ENCODE measurements at regions not wholly inside any gene's neighbourhood (a gene's known extent, or its start where the extent isn't known, plus 50 kb on each side); places are given as distances from the start of the nearest gene placed in this dataset.
A peak's percentile ranks its signal among the peaks of the same experiment; 100 is the strongest.

- no peak for ATAC-seq
- no peak for TF ChIP-seq PATZ1 (CRISPR knock-in tag; IDR thresholded peaks at IDR 0.05; ENCODE audit: borderline replicate concordance)
- no peak for TF ChIP-seq ZNF8 (CRISPR knock-in tag; IDR thresholded peaks at IDR 0.05)
Observed at GRCh38 chr20:51187261-51187660, 164.4 kb upstream of the KCNG1 start.

- TF ChIP-seq ZNF8 (CRISPR knock-in tag; IDR thresholded peaks at IDR 0.05), result no peak
- no peak for TF ChIP-seq ARNTL (CRISPR knock-in tag; IDR thresholded peaks at IDR 0.05; ENCODE audit: borderline replicate concordance, low read depth)
- TF ChIP-seq PATZ1 (CRISPR knock-in tag; IDR thresholded peaks at IDR 0.05; ENCODE audit: borderline replicate concordance), result no peak
- TF ChIP-seq SNAI2 (CRISPR knock-in tag; IDR thresholded peaks at IDR 0.05), result no peak
- TF ChIP-seq TCF4 (CRISPR knock-in tag; IDR thresholded peaks at IDR 0.05; ENCODE audit: borderline replicate concordance), result no peak
- TF ChIP-seq OSR1 (CRISPR knock-in tag; IDR thresholded peaks at IDR 0.05), result no peak
- no peak for TF ChIP-seq ZC3H10 (CRISPR knock-in tag; IDR thresholded peaks at IDR 0.05)
- no peak for TF ChIP-seq CSRNP3 (CRISPR knock-in tag; IDR thresholded peaks at IDR 0.05)
- ATAC-seq, result no peak
Observed at GRCh38 chr20:51185861-51186260, 163.0 kb upstream of the KCNG1 start.

GRCh38 chr20:51185277-51185676 is 162.4 kb upstream of the KCNG1 start:
- TF ChIP-seq GLIS3 (CRISPR knock-in tag; IDR thresholded peaks at IDR 0.05), result no peak
- no peak for TF ChIP-seq ARNTL (CRISPR knock-in tag; IDR thresholded peaks at IDR 0.05; ENCODE audit: borderline replicate concordance, low read depth)
- TF ChIP-seq ZFP3 (CRISPR knock-in tag; IDR thresholded peaks at IDR 0.05), result no peak
- TF ChIP-seq TSHZ2 (CRISPR knock-in tag; IDR thresholded peaks at IDR 0.05), result no peak
- no peak for TF ChIP-seq ZC3H10 (CRISPR knock-in tag; IDR thresholded peaks at IDR 0.05)
- TF ChIP-seq CSDC2 (CRISPR knock-in tag; IDR thresholded peaks at IDR 0.05), result no peak
- no peak for TF ChIP-seq ZNF8 (CRISPR knock-in tag; IDR thresholded peaks at IDR 0.05)
- no peak for TF ChIP-seq SNAI2 (CRISPR knock-in tag; IDR thresholded peaks at IDR 0.05)
- TF ChIP-seq CREB5 (CRISPR knock-in tag; IDR thresholded peaks at IDR 0.05; ENCODE audit: low read depth), result no peak
- no peak for TF ChIP-seq OSR1 (CRISPR knock-in tag; IDR thresholded peaks at IDR 0.05)
- TF ChIP-seq ZFP30 (CRISPR knock-in tag; IDR thresholded peaks at IDR 0.05), result no peak
- no peak for TF ChIP-seq BACH2 (CRISPR knock-in tag; IDR thresholded peaks at IDR 0.05; ENCODE audit: borderline replicate concordance)
- no peak for ATAC-seq

- no peak for ATAC-seq
Observed at GRCh38 chr20:51184289-51184688, 161.4 kb upstream of the KCNG1 start.

GRCh38 chr20:51183451-51183850 is 160.5 kb upstream of the KCNG1 start:
- no peak for TF ChIP-seq SNAI2 (CRISPR knock-in tag; IDR thresholded peaks at IDR 0.05)
- TF ChIP-seq ZNF8 (CRISPR knock-in tag; IDR thresholded peaks at IDR 0.05), result peak; percentile 18; the same call in 1 of the 2 replicates
- ATAC-seq, result no peak

More at GRCh38 chr20:51184289-51184688, 161.4 kb upstream of the KCNG1 start:
- no peak for TF ChIP-seq ESRRG (CRISPR knock-in tag; IDR thresholded peaks at IDR 0.05)

Measured in SK-N-SH treated with all-trans-retinoic acid at 6 μM for 48 hours (cell line).